ENCODE measurements at regions not wholly inside any gene's neighbourhood (a gene's known extent, or its start where the extent isn't known, plus 50 kb on each side); places are given as distances from the start of the nearest gene placed in this dataset.

DNA sequence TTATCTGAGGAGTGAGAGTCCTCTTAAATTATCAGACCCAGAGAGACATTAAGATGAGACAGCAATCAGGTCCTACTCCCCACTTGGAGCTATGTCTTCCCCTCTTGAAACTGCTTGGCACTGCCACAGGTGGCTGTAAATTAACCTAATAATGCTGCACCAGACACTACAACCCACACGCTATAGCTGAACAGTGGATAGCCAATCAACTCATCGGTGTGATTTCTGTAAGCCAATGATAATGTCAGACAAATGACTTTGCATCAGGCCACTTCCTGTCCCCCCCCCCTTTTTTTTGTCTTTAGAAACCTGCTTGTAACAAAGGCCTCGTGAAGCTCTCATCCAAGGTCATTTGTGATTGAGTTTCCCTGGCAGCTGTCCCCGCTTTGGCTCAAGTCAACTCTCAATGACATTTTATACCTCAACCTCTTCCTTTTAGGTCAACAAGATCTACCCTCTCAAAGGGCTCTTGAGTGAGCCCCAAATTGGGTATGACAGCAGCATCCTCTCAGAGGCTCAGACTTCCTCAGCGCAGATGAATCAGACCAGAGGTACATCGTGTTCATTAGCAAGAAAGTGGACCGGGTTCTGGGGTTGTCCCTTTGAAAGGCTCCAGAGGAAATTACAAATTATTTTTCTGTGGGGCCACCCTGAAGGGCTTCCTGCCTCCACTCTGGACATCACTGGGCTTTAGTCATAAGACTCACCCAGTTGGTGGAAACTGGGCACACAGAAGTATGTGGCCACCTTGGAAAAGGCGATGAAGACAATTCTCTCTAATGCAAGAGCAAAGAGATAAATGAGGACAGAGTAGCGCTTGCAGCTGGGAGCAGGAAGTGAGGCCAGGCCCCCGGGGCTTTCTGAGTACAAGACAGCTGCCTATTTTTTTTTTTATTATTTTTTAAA is 73.6 kb downstream of the COPS8 start:
- Histone ChIP-seq H3K36me3 (ENCODE audit: control insufficient read depth in 1 of 2, insufficient read depth in 2 of 2, low read length in 2 of 2) (no peaks in the 10 kb centered on the region), H3K4me3 (ENCODE audit: low read depth in 1 of 2, low read length in 2 of 2) (no peak overlapping the region), H3K27me3 (ENCODE audit: low read depth, low read length) (no peaks in the 10 kb centered on the region), H3K9me3 (ENCODE audit: control insufficient read depth in 1 of 2, low read length in 2 of 2) (no peaks in the 10 kb centered on the region), H3K4me1 (ENCODE audit: control insufficient read depth in 1 of 2, insufficient read depth in 2 of 2, low read length in 2 of 2) (no peaks in the 10 kb centered on the region), H3K27ac (ENCODE audit: low read length) (no peak overlapping the region)

DNA sequence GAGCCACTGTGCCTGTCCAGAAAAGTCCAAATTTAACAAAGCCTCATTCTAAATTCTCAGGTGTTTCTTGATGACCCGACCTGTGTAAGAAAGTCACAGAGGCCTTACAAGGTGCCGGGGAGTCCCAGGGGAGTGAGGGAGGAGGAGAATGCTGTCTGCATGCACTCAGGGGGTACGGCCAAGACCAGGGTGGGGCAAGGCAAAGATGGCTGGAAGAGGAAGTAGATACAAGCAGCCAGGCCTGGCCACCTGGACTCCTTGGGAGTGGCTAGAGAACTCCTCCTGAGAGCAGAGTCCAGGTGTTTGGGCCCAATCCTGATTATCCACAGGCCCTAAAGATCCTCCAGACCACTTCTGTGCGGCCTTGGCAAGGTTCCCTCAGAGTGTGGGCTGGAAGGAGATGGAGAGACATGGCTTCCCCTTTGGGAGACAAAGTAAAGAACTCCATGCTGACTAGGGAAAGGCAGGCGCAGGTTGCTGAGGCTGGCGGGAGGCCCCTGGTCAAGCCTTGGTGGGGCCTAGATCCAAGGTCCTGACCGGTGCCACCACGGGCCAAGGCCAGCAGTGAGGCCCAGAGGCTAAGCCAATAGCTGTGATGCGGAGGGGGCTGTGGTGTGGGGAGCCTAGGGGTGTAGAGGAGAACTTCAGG is 74.7 kb downstream of the COPS8 start:
- Histone ChIP-seq H3K4me3 (ENCODE audit: low read depth in 1 of 2, low read length in 2 of 2) (no peak overlapping the region), H3K27ac (ENCODE audit: low read length) (peak overlapping the region; percentile 26), H3K36me3 (ENCODE audit: control insufficient read depth in 1 of 2, insufficient read depth in 2 of 2, low read length in 2 of 2) (no peaks in the 10 kb centered on the region)

DNA sequence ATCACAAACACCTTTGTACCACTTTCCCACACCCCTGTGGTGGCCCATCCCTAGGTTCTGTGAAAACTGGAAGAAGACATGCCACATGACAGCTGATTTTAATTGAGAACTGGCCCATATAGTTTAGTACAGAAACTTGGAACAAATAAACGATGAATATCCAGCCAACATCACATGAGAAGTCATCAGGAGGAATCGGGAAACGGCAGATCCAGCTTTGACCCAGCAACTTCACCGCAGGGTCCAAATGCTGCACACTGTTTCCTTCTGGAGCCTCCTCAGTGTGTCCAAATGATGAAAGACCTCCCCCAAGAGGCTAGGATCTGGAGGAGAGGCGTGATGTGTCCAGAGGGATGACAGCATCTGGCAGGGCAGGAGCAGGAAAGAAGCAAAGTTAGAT is 75.5 kb downstream of the COPS8 start:
- no peaks in the 10 kb centered on the region for H3K27me3 ChIP-seq (ENCODE audit: low read depth, low read length)
- no peaks in the 10 kb centered on the region for H3K9me3 ChIP-seq (ENCODE audit: control insufficient read depth in 1 of 2, low read length in 2 of 2)
- no peaks in the 10 kb centered on the region for H3K36me3 ChIP-seq (ENCODE audit: control insufficient read depth in 1 of 2, insufficient read depth in 2 of 2, low read length in 2 of 2)
- H3K4me1 ChIP-seq (ENCODE audit: control insufficient read depth in 1 of 2, insufficient read depth in 2 of 2, low read length in 2 of 2): no peaks in the 10 kb centered on the region
- no peak overlapping the region for H3K4me3 ChIP-seq (ENCODE audit: low read depth in 1 of 2, low read length in 2 of 2)
- peak overlapping the region; percentile 26 for H3K27ac ChIP-seq (ENCODE audit: low read length)

More for the DNA sequence above, 74.7 kb downstream of the COPS8 start:
- H3K4me1 ChIP-seq (ENCODE audit: control insufficient read depth in 1 of 2, insufficient read depth in 2 of 2, low read length in 2 of 2): no peaks in the 10 kb centered on the region
- H3K9me3 ChIP-seq (ENCODE audit: control insufficient read depth in 1 of 2, low read length in 2 of 2): no peaks in the 10 kb centered on the region
- no peaks in the 10 kb centered on the region for H3K27me3 ChIP-seq (ENCODE audit: low read depth, low read length)

DNA sequence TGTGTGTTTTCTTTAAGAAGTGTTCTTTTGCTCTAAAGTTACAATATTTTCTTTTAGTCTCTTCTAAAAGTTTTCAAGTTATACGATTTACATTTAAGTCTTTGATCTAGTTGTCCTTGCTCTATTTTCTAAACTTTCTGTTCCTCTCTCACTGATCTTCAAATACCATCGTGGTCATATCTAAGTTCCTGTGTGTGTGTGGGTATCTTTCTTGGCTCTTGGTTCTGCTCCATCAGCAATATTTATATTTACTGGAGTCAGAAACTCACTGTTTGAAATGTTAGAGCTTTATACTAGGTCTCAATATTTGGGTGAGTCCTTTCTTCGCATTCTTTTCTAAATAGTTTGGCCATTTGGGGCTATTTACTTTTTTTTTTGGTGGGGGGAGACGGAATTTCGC is 77.3 kb downstream of the COPS8 start:
- H3K36me3 ChIP-seq (ENCODE audit: control insufficient read depth in 1 of 2, insufficient read depth in 2 of 2, low read length in 2 of 2): no peaks in the 10 kb centered on the region
- H3K27ac ChIP-seq (ENCODE audit: low read length): no peak overlapping the region

DNA sequence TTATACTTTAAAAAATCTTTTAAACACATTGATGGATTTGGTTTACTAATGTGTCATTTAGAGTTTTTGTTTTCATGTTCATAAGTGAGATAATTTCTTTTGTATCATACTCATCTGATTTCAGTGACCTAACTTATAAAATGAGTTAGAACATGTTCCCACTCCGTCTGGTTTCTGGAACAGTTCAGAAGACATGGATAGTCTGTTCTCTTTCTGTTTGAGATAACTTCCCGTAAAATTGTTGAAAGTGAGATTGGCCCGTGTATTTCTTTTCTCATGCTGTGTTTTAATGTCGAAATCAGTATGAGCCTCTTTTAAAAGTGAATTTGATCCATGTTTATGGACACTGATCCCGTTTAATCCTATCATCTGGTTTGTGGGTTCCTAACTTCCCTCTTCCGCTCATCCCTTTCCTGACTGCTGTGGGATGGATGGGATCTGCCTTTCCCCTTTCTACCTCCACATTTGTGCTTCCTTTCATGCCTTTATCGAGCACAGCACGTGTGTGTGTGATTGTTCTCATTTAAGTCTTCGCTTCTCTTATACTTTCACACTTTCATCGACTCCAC is 78.9 kb downstream of the COPS8 start:
- peak overlapping the region; percentile 64 for H3K27ac ChIP-seq (ENCODE audit: low read length)

More for the DNA sequence above, 77.3 kb downstream of the COPS8 start:
- no peaks in the 10 kb centered on the region for H3K4me1 ChIP-seq (ENCODE audit: control insufficient read depth in 1 of 2, insufficient read depth in 2 of 2, low read length in 2 of 2)
- no peak overlapping the region for H3K4me3 ChIP-seq (ENCODE audit: low read depth in 1 of 2, low read length in 2 of 2)
- no peaks in the 10 kb centered on the region for H3K27me3 ChIP-seq (ENCODE audit: low read depth, low read length)
- no peaks in the 10 kb centered on the region for H3K9me3 ChIP-seq (ENCODE audit: control insufficient read depth in 1 of 2, low read length in 2 of 2)

DNA sequence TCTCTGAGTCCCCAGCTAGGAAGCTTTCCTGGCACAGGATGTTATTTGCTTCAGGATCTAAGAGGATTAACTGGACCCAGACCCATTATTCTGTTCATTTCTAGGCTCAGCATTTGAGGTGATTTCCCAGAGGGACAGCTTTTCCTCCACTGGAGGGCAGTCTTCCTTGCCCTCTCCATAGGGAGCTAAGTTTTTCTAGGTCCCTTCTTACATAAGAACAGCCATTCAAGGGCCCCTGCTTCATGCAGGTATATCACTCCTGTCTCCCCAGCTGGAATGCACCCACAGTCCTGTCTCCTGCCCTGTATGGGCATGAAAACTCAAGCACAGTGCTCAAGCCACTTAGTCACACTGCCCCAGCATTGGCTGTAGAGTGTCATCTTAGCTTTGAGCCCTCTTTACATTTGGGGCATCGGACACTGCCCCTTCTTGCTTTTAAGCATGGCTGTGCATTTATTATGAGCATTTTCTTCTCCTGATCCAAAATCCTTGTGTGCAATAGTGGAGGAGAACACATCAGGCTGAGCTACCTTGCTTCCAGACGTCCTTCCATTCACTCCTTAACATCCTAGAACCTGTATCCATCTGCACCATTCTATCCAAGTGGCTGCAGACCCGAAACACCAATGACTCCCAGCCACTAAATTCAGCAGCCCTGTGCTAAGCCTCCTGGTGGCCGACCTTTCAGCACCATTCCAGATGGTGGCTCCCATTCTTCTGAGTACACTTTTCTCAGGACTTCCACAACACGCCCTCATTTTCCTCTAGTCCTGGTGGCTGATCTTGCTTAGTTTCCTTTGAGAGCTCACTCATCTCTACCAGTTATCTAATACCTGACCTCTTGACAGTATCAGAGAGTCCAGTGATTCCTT is 80.0 kb downstream of the COPS8 start:
- no peaks in the 10 kb centered on the region for H3K9me3 ChIP-seq (ENCODE audit: control insufficient read depth in 1 of 2, low read length in 2 of 2)
- H3K4me3 ChIP-seq (ENCODE audit: low read depth in 1 of 2, low read length in 2 of 2): no peak overlapping the region
- no peaks in the 10 kb centered on the region for H3K4me1 ChIP-seq (ENCODE audit: control insufficient read depth in 1 of 2, insufficient read depth in 2 of 2, low read length in 2 of 2)
- H3K27me3 ChIP-seq (ENCODE audit: low read depth, low read length): no peaks in the 10 kb centered on the region
- H3K36me3 ChIP-seq (ENCODE audit: control insufficient read depth in 1 of 2, insufficient read depth in 2 of 2, low read length in 2 of 2): no peaks in the 10 kb centered on the region
- H3K27ac ChIP-seq (ENCODE audit: low read length): peak overlapping the region; percentile 64

More for the DNA sequence above, 78.9 kb downstream of the COPS8 start:
- Histone ChIP-seq H3K36me3 (ENCODE audit: control insufficient read depth in 1 of 2, insufficient read depth in 2 of 2, low read length in 2 of 2) (no peaks in the 10 kb centered on the region), H3K4me1 (ENCODE audit: control insufficient read depth in 1 of 2, insufficient read depth in 2 of 2, low read length in 2 of 2) (no peaks in the 10 kb centered on the region), H3K27me3 (ENCODE audit: low read depth, low read length) (no peaks in the 10 kb centered on the region), H3K9me3 (ENCODE audit: control insufficient read depth in 1 of 2, low read length in 2 of 2) (no peaks in the 10 kb centered on the region), H3K4me3 (ENCODE audit: low read depth in 1 of 2, low read length in 2 of 2) (no peak overlapping the region)

DNA sequence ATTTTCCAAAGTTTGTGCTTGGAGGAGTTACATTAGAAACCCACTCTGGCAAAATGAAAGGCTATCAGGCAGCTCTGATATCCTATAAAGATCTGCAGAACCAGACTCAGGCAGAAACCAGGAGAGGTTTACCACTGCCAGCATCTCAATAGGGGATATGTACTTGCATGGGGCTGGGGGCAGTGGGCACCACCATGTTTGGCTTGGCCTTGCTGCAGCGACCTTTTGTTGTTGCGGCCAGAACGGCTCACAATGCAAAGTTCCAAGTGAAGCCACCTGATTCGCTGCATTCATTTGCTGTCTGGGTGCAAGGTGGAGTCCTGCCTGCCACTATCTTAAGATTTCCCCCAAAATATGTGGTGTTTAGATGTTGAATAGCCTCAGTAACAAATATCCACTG is 81.3 kb downstream of the COPS8 start:
- Histone ChIP-seq H3K4me3 (ENCODE audit: low read depth in 1 of 2, low read length in 2 of 2) (no peak overlapping the region), H3K4me1 (ENCODE audit: control insufficient read depth in 1 of 2, insufficient read depth in 2 of 2, low read length in 2 of 2) (peaks cover 0 to 5% of the 10 kb centered on the region in 2 donors), H3K36me3 (ENCODE audit: control insufficient read depth in 1 of 2, insufficient read depth in 2 of 2, low read length in 2 of 2) (no peaks in the 10 kb centered on the region), H3K27ac (ENCODE audit: low read length) (no peak overlapping the region), H3K9me3 (ENCODE audit: control insufficient read depth in 1 of 2, low read length in 2 of 2) (no peaks in the 10 kb centered on the region), H3K27me3 (ENCODE audit: low read depth, low read length) (no peaks in the 10 kb centered on the region)

DNA sequence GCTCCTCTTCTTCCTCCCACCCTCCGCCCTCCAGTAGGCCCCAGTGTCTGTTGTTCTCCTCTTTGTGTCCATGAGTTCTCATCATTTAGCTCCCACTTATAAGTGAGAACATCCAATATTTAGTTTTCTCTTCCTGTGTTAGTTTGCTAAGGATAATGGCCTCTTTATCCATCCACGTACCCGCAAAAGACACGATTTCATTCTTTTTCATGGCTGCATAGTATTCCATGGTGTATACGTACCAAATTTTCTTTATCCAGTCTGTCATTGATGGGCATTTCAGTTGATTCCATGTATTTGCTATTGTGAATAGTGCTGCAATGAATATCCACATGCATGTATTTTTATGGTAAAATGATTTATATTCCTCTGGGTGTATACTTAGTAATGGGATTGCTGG is 82.2 kb downstream of the COPS8 start:
- Histone ChIP-seq H3K4me1 (ENCODE audit: control insufficient read depth in 1 of 2, insufficient read depth in 2 of 2, low read length in 2 of 2) (peaks cover 0 to 5% of the 10 kb centered on the region in 2 donors), H3K36me3 (ENCODE audit: control insufficient read depth in 1 of 2, insufficient read depth in 2 of 2, low read length in 2 of 2) (no peaks in the 10 kb centered on the region), H3K27ac (ENCODE audit: low read length) (no peak overlapping the region), H3K4me3 (ENCODE audit: low read depth in 1 of 2, low read length in 2 of 2) (no peak overlapping the region), H3K27me3 (ENCODE audit: low read depth, low read length) (no peaks in the 10 kb centered on the region), H3K9me3 (ENCODE audit: control insufficient read depth in 1 of 2, low read length in 2 of 2) (no peaks in the 10 kb centered on the region)

DNA sequence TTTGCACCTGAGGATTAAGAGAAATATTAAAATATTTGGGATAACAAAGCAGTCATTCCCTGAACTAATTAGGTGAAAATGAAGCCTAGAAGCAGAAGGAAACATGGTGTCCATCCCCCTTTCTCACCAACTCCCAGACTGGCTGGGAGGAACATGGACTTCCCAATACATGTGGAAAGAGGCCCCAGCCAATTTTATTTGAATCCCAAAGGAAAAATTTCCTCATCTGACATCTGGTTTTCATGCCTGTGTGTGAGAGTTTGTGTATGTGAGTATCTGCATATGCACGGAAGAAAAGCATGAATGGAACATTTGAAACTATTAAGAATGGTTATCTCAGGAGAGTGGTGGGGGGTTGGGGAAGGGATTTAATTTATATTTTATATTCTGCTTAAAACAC is 84.3 kb downstream of the COPS8 start:
- Histone ChIP-seq H3K27ac (ENCODE audit: low read length) (no peak overlapping the region), H3K27me3 (ENCODE audit: low read depth, low read length) (no peaks in the 10 kb centered on the region), H3K4me3 (ENCODE audit: low read depth in 1 of 2, low read length in 2 of 2) (no peak overlapping the region), H3K4me1 (ENCODE audit: control insufficient read depth in 1 of 2, insufficient read depth in 2 of 2, low read length in 2 of 2) (peaks cover 0 to 5% of the 10 kb centered on the region in 2 donors), H3K36me3 (ENCODE audit: control insufficient read depth in 1 of 2, insufficient read depth in 2 of 2, low read length in 2 of 2) (no peaks in the 10 kb centered on the region), H3K9me3 (ENCODE audit: control insufficient read depth in 1 of 2, low read length in 2 of 2) (no peaks in the 10 kb centered on the region)

DNA sequence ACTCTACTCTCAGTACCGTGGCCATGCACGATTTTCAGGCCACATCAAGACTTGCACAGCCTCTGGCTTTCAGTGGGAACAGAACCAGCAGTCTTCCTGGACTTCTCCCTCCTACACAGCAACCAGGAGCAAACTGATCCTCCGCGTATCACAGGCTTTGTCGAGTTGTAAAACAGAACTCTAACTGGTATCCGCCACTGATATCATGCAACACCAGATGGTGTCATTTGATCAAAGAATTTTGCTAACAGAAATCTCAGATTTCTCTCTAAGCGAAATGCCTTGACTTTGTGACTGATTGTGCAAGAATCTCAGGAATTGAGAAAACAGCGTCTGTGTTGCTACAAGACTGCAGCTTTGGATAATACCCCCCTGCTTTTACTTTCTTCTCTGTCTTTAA is 85.7 kb downstream of the COPS8 start:
- Histone ChIP-seq H3K27ac (ENCODE audit: low read length) (peak overlapping the region; percentile 48), H3K9me3 (ENCODE audit: control insufficient read depth in 1 of 2, low read length in 2 of 2) (no peaks in the 10 kb centered on the region), H3K4me1 (ENCODE audit: control insufficient read depth in 1 of 2, insufficient read depth in 2 of 2, low read length in 2 of 2) (peaks cover 0 to 5% of the 10 kb centered on the region in 2 donors), H3K4me3 (ENCODE audit: low read depth in 1 of 2, low read length in 2 of 2) (peak overlapping the region in 1 of 2 donors; percentile 33), H3K36me3 (ENCODE audit: control insufficient read depth in 1 of 2, insufficient read depth in 2 of 2, low read length in 2 of 2) (no peaks in the 10 kb centered on the region), H3K27me3 (ENCODE audit: low read depth, low read length) (no peaks in the 10 kb centered on the region)

DNA sequence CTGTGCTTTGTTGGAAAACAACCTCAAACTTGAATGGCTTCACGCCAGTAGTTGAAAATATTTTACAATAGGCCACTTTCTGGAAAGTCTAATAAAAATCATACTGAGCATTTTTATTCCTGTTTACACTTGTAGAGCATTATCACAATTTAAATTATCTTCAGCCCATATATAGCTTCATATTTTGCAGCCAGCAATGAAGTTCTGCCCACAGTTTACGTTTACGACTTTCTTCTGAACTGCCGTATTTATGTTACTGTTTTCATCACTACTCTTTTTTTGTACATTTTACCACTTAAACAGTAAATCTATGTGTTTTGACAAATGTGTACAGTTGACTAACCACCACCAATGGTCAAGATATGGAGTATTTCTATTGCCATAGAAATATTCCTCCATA is 86.2 kb downstream of the COPS8 start:
- H3K4me1 ChIP-seq (ENCODE audit: control insufficient read depth in 1 of 2, insufficient read depth in 2 of 2, low read length in 2 of 2): peaks cover 0 to 5% of the 10 kb centered on the region in 2 donors
- H3K4me3 ChIP-seq (ENCODE audit: low read depth in 1 of 2, low read length in 2 of 2): peak overlapping the region in 1 of 2 donors; percentile 33
- peak overlapping the region; percentile 48 for H3K27ac ChIP-seq (ENCODE audit: low read length)
- no peaks in the 10 kb centered on the region for H3K36me3 ChIP-seq (ENCODE audit: control insufficient read depth in 1 of 2, insufficient read depth in 2 of 2, low read length in 2 of 2)
- no peaks in the 10 kb centered on the region for H3K9me3 ChIP-seq (ENCODE audit: control insufficient read depth in 1 of 2, low read length in 2 of 2)
- no peaks in the 10 kb centered on the region for H3K27me3 ChIP-seq (ENCODE audit: low read depth, low read length)

Data from muscle layer of duodenum (tissue), 2 donors.